H9 (cell line): ENCODE measurements at regions not wholly inside any gene's neighbourhood (a gene's known extent, or its start where the extent isn't known, plus 50 kb on each side); places are given as distances from the start of the nearest gene placed in this dataset.

Experiments
- DNase-seq: peaks from one replicate; pipeline ENCODE4 v3.0.0-alpha.2; 2017
- H2AFZ ChIP-seq: one replicate; pipeline ENCODE4 v1.6.1; 2013; ENCODE audit warnings: mild to moderate bottlenecking, low read length, control low read depth, moderate library complexity
- H2AK5ac ChIP-seq: 2 replicates; pipeline ENCODE4 v1.6.1; 2013; ENCODE audit warnings: low read length, control low read depth, mixed read lengths; ENCODE audit not compliant: insufficient read length
- H2BK120ac ChIP-seq: one replicate; pipeline ENCODE4 v1.6.1; 2013; ENCODE audit warnings: low read depth, mild to moderate bottlenecking, low read length, control low read depth, inconsistent platforms; ENCODE audit not compliant: poor library complexity, severe bottlenecking
- H2BK12ac ChIP-seq: 2 replicates; pipeline ENCODE4 v1.6.1; 2013; ENCODE audit warnings: low read length, control low read depth, mixed read lengths, low read depth; ENCODE audit not compliant: insufficient read length
- H2BK15ac ChIP-seq: 2 replicates; pipeline ENCODE4 v1.6.1; 2013; ENCODE audit warnings: low read depth, low read length, control low read depth
- H2BK20ac ChIP-seq: one replicate; pipeline ENCODE4 v1.6.1; 2013; ENCODE audit warnings: low read depth, mild to moderate bottlenecking, low read length, control low read depth, inconsistent platforms; ENCODE audit not compliant: poor library complexity, severe bottlenecking
- H2BK5ac ChIP-seq: 2 replicates; pipeline ENCODE4 v1.6.1; 2013; ENCODE audit warnings: low read length, control low read depth, mixed read lengths; ENCODE audit not compliant: insufficient read length
- H3K14ac ChIP-seq: 2 replicates; pipeline ENCODE4 v1.6.1; 2013; ENCODE audit warnings: low read length, control low read depth; ENCODE audit not compliant: insufficient read depth
- H3K18ac ChIP-seq: 2 replicates; pipeline ENCODE4 v1.6.1; 2013; ENCODE audit warnings: low read depth, mild to moderate bottlenecking, mixed read lengths, low read length, control low read depth; ENCODE audit not compliant: insufficient read length
- H3K23ac ChIP-seq: 2 replicates; pipeline ENCODE4 v1.6.1; 2013; ENCODE audit warnings: low read length, control low read depth, mixed read lengths, low read depth; ENCODE audit not compliant: insufficient read length
- H3K23me2 ChIP-seq: 2 replicates; pipeline ENCODE4 v1.6.1; 2013; ENCODE audit warnings: low read depth, mild to moderate bottlenecking, mixed read lengths, low read length, control low read depth; ENCODE audit not compliant: insufficient read length, poor library complexity, severe bottlenecking
- H3K27ac ChIP-seq: 2 replicates; pipeline ENCODE4 v1.5.1; 2013; ENCODE audit warnings: low read length, control low read depth, mixed read lengths, low read depth; ENCODE audit not compliant: insufficient read length
- H3K27me3 ChIP-seq: 2 replicates; pipeline ENCODE4 v1.6.1; 2013; ENCODE audit warnings: low read length, control low read depth, inconsistent platforms; ENCODE audit not compliant: insufficient read depth
- H3K4ac ChIP-seq: 2 replicates; pipeline ENCODE4 v1.6.1; 2013; ENCODE audit warnings: low read depth, mild to moderate bottlenecking, control low read depth, inconsistent platforms, low read length, moderate library complexity
- H3K4me1 ChIP-seq: 2 replicates; pipeline ENCODE4 v1.6.1; 2013; ENCODE audit warnings: low read length, control low read depth, inconsistent platforms; ENCODE audit not compliant: insufficient read depth
- H3K4me2 ChIP-seq: 2 replicates; pipeline ENCODE4 v1.6.1; 2013; ENCODE audit warnings: low read length, control low read depth, mixed read lengths; ENCODE audit not compliant: insufficient read length, insufficient read depth
- H3K56ac ChIP-seq: 2 replicates; pipeline ENCODE4 v1.6.1; 2013; ENCODE audit warnings: low read depth, mild to moderate bottlenecking, mixed read lengths, low read length, control low read depth; ENCODE audit not compliant: insufficient read length
- H3K79me1 ChIP-seq: 2 replicates; pipeline ENCODE4 v1.6.1; 2013; ENCODE audit warnings: low read depth, mild to moderate bottlenecking, moderate library complexity, low read length, control low read depth, inconsistent platforms; ENCODE audit not compliant: insufficient read depth, poor library complexity, severe bottlenecking
- H3K79me2 ChIP-seq: 2 replicates; pipeline ENCODE4 v1.6.1; 2013; ENCODE audit warnings: low read length, control low read depth, inconsistent platforms; ENCODE audit not compliant: insufficient read depth
- H3K9ac ChIP-seq: 2 replicates; pipeline ENCODE4 v1.6.1; 2013; ENCODE audit warnings: low read length, control low read depth, mixed read lengths; ENCODE audit not compliant: insufficient read length; ENCODE audit errors: extremely low read depth
- H3K9me3 ChIP-seq: one replicate; pipeline ENCODE4 v1.6.1; 2013; ENCODE audit warnings: low read depth, low read length, inconsistent platforms; ENCODE audit not compliant: control insufficient read depth
- H3T11ph ChIP-seq: one replicate; pipeline ENCODE4 v1.6.1; 2013; ENCODE audit warnings: mild to moderate bottlenecking, low read length, control low read depth, inconsistent platforms
- H4K20me1 ChIP-seq: one replicate; pipeline ENCODE4 v1.6.1; 2013; ENCODE audit not compliant: control insufficient read depth, insufficient read length, insufficient read depth
- H4K5ac ChIP-seq: 2 replicates; pipeline ENCODE4 v1.6.1; 2013; ENCODE audit warnings: low read depth, mild to moderate bottlenecking, mixed read lengths, low read length, control low read depth; ENCODE audit not compliant: insufficient read length
- H4K8ac ChIP-seq: replicated peaks from 2 replicates; pipeline ENCODE4 v1.6.1; 2013; ENCODE audit warnings: low read length, control low read depth, mixed read lengths, low read depth; ENCODE audit not compliant: insufficient read length
- H4K91ac ChIP-seq: 2 replicates; pipeline ENCODE4 v1.6.1; 2013; ENCODE audit warnings: low read depth, mild to moderate bottlenecking, moderate library complexity, mixed read lengths, low read length, control low read depth; ENCODE audit not compliant: insufficient read length
- H3K27ac Mint-ChIP-seq, 3 experiments: 2 replicates in 2 of 3; 3 replicates in 1 of 3; pipeline ENCODE4 v1.8.0; 2020 to 2021; ENCODE audit warnings: mixed read lengths in 3 of 3, mild to moderate bottlenecking in 1 of 3, moderate library complexity in 1 of 3
- H3K27me3 Mint-ChIP-seq: 2 replicates; pipeline ENCODE4 v1.8.0; 2021; ENCODE audit warnings: low read depth, mild to moderate bottlenecking, moderate library complexity, mixed read lengths
- H3K36me3 Mint-ChIP-seq, 3 experiments: 2 replicates in 2 of 3; 3 replicates in 1 of 3; pipeline ENCODE4 v1.8.0; 2020 to 2021; ENCODE audit warnings: low read depth in 3 of 3, mixed read lengths in 3 of 3; ENCODE audit not compliant: insufficient read depth in 1 of 3
- H3K4me1 Mint-ChIP-seq, 2 experiments: 2 replicates each; pipeline ENCODE4 v1.8.0; 2020; ENCODE audit warnings: mixed read lengths in 2 of 2
- H3K4me3 Mint-ChIP-seq, 2 experiments: 2 replicates in 1 of 2; 3 replicates in 1 of 2; pipeline ENCODE4 v1.8.0; 2020 to 2021; ENCODE audit warnings: mild to moderate bottlenecking in 2 of 2, mixed read lengths in 2 of 2, moderate library complexity in 1 of 2
- H3K9me3 Mint-ChIP-seq, 2 experiments: 2 replicates in 1 of 2; 3 replicates in 1 of 2; pipeline ENCODE4 v1.8.0; 2020; ENCODE audit warnings: mild to moderate bottlenecking in 2 of 2, mixed read lengths in 2 of 2, moderate library complexity in 1 of 2
- WGBS: extraction: QIAGEN DNeasy Blood & Tissue Kit; methylation state at CpG from one replicate; pipeline ENCODE4 v1.1.7; 2013; ENCODE audit warnings: missing lambda C conversion rate, low lambda C conversion rate, mixed read lengths; ENCODE audit not compliant: insufficient read length; ENCODE audit errors: extremely low coverage; 5-methylcytosine and 5-hydroxymethylcytosine counted together
- TF ChIP-seq, protein P1 (sequence below): fragments of 200-600 bp; sonication (generic); conservative IDR thresholded peaks from 3 replicates; pipeline ENCODE4 v1.8.0; 2021; ENCODE audit warnings: antibody characterized with exemption, mild to moderate bottlenecking

DNA sequence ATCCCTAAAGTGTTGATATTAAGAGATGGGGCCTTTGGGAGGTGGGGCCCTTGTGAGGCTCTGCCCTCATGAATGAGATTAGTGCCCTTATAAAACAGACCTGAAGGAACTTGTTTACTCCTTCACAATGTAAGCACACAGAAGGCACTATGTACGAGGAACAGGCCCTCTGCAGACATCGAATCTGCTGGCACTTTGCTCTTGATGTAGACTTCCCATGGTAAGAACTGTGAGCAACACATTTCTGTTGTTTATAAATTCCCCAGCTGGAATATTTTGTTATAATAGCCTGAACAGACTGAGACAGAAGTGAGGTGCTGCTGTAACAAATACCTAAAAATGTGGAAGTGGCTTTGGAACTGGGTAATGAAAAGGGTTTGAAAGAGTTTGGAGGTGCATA, 193.2 kb downstream of the TGFB2 start:
- Histone ChIP-seq H4K91ac (no peak overlapping the region), H3K56ac (no peak overlapping the region), H3K9me3 (no peaks in the 10 kb centered on the region), H2AFZ (no peak overlapping the region), H2BK15ac (no peak overlapping the region), H3K4me2 (no peak overlapping the region), H3K23me2 (no peaks in the 10 kb centered on the region), H3K9ac (no peak overlapping the region), H3K27me3 (no peaks in the 10 kb centered on the region), H3K14ac (no peak overlapping the region), H3K4me1 (no peaks in the 10 kb centered on the region), H3K18ac (no peak overlapping the region), H2BK12ac (no peak overlapping the region), H3K27ac (no peak overlapping the region), H4K8ac (no peak overlapping the region), H3K79me2 (no peaks in the 10 kb centered on the region), H3K79me1 (no peaks in the 10 kb centered on the region), H4K5ac (no peak overlapping the region), H4K20me1 (no peaks in the 10 kb centered on the region), H3T11ph (no peak overlapping the region), H3K4ac (no peak overlapping the region), H2BK120ac (no peak overlapping the region), H2AK5ac (no peak overlapping the region), H2BK20ac (no peak overlapping the region), H3K23ac (no peak overlapping the region), H2BK5ac (no peak overlapping the region)
- no peaks in the 10 kb centered on the region; a peak in 1 of 7 replicates for H3K36me3 Mint-ChIP-seq
- no peak overlapping the region for H3K4me3 Mint-ChIP-seq
- no peak for DNase-seq
- TF ChIP-seq, protein P1, sequence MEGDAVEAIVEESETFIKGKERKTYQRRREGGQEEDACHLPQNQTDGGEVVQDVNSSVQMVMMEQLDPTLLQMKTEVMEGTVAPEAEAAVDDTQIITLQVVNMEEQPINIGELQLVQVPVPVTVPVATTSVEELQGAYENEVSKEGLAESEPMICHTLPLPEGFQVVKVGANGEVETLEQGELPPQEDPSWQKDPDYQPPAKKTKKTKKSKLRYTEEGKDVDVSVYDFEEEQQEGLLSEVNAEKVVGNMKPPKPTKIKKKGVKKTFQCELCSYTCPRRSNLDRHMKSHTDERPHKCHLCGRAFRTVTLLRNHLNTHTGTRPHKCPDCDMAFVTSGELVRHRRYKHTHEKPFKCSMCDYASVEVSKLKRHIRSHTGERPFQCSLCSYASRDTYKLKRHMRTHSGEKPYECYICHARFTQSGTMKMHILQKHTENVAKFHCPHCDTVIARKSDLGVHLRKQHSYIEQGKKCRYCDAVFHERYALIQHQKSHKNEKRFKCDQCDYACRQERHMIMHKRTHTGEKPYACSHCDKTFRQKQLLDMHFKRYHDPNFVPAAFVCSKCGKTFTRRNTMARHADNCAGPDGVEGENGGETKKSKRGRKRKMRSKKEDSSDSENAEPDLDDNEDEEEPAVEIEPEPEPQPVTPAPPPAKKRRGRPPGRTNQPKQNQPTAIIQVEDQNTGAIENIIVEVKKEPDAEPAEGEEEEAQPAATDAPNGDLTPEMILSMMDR = no peak
- H3K4me1 Mint-ChIP-seq = peaks cover 6 to 13% of the 10 kb centered on the region in 2 experiments
- no peaks in the 10 kb centered on the region for H3K9me3 Mint-ChIP-seq
- no CpG with 5 or more reads among the region's 2 CpGs for WGBS
- H3K27me3 Mint-ChIP-seq = no peaks in the 10 kb centered on the region
- H3K27ac Mint-ChIP-seq = no peak overlapping the region
